Spleen (tissue), 11 donors: ENCODE measurements at regions not wholly inside any gene's neighbourhood (a gene's known extent, or its start where the extent isn't known, plus 50 kb on each side); places are given as distances from the start of the nearest gene placed in this dataset.

Experiments used
- DNase-seq: peaks from one replicate; pipeline ENCODE4 v3.0.0-alpha.2; 2020
- H3K27ac ChIP-seq, 8 donors: fragments of 200-600 bp; sonication (generic) in 7 of 8; 1 replicate in 4 of 8; 2 replicates in 4 of 8; pipeline versions ENCODE4 v1.5.0 to v1.8.0; 2016 to 2021; ENCODE audit warnings: inconsistent platforms in 4 of 8, mild to moderate bottlenecking in 4 of 8, moderate library complexity in 1 of 8
- H3K27me3 ChIP-seq, 7 donors: fragments of 200-600 bp; sonication (generic) in 6 of 7; replicated peaks in 1 of 7; 1 replicate in 4 of 7; 2 replicates in 3 of 7; pipeline versions ENCODE4 v1.5.0 to v1.8.0; 2016 to 2021; ENCODE audit warnings: inconsistent platforms in 3 of 7, mild to moderate bottlenecking in 1 of 7
- H3K36me3 ChIP-seq, 6 donors: fragments of 200-600 bp; sonication (generic) in 5 of 6; 1 replicate in 4 of 6; 2 replicates in 2 of 6; pipeline versions ENCODE4 v1.5.0 to v1.8.0; 2016 to 2021; ENCODE audit warnings: inconsistent platforms in 2 of 6
- H3K4me1 ChIP-seq, 6 donors: fragments of 200-600 bp; sonication (generic) in 5 of 6; 1 replicate in 3 of 6; 2 replicates in 3 of 6; pipeline versions ENCODE4 v1.5.0 to v1.8.0; 2016 to 2021; ENCODE audit warnings: inconsistent platforms in 3 of 6
- H3K4me3 ChIP-seq, 8 donors: fragments of 200-600 bp; sonication (generic) in 7 of 8; 1 replicate in 4 of 8; 2 replicates in 4 of 8; pipeline versions ENCODE4 v1.5.0 to v1.8.0; 2016 to 2021; ENCODE audit warnings: inconsistent platforms in 4 of 8, mild to moderate bottlenecking in 4 of 8, moderate library complexity in 2 of 8
- H3K9me3 ChIP-seq, 8 donors: fragments of 200-600 bp; sonication (generic) in 7 of 8; 1 replicate in 4 of 8; 2 replicates in 4 of 8; pipeline versions ENCODE4 v1.5.0 to v1.8.0; 2016 to 2021; ENCODE audit warnings: inconsistent platforms in 4 of 8
- POLR2A ChIP-seq, 3 donors: fragments of 450-650 bp; IDR thresholded peaks; one replicate each; pipeline ENCODE4 v1.5.1; 2017; ENCODE audit warnings: antibody characterized with exemption in 3 of 3, mild to moderate bottlenecking in 1 of 3
- POLR2AphosphoS5 ChIP-seq, 3 donors: sonication (generic); formaldehyde crosslinking; IDR thresholded peaks; one replicate each; pipeline ENCODE4 v1.5.1; 2017; ENCODE audit warnings: antibody characterized with exemption in 3 of 3
- WGBS, 5 donors: extraction: QIAGEN DNeasy Blood & Tissue Kit in 3 of 5; methylation state at CpG; one replicate each; pipeline versions ENCODE4 v1.1.5 to v1.1.7; 2013 to 2018; 5-methylcytosine and 5-hydroxymethylcytosine counted together
- intact Hi-C: fragments of 100-400 bp; cut with DNase I; formaldehyde crosslinking; loops from one replicate; pipeline ENCODE4 v1.15.0; 2023; ENCODE audit warnings: low total_unique reads
- TF ChIP-seq, protein P1 (sequence below), 11 experiments: fragments of 200-600 bp in 7 of 11; fragments of 450-650 bp in 4 of 11; sonication (generic) in 4 of 11; IDR thresholded peaks in 8 of 11; conservative IDR thresholded peaks in 3 of 11; 1 replicate in 7 of 11; 2 replicates in 4 of 11; pipeline versions ENCODE4 v1.4.0 to v1.8.0; 2016 to 2021; ENCODE audit warnings: antibody characterized with exemption in 11 of 11, inconsistent platforms in 4 of 11, mild to moderate bottlenecking in 1 of 11
- donor health status: healthy with polysubstance abuse.
- donor health status: DM: no; HTN: no; CAD: no; lungs with moderate emphysema.
- donor health status: DM: no; HTN: no; CAD: no.
- donor health status: Bipolar disorder and iron deficiency.
- donor health status: healthy.
- donor health status: DM: no; HTN: no; CAD: no.
- donor health status: DM: yes; HTN: yes; CAD: no.

DNA sequence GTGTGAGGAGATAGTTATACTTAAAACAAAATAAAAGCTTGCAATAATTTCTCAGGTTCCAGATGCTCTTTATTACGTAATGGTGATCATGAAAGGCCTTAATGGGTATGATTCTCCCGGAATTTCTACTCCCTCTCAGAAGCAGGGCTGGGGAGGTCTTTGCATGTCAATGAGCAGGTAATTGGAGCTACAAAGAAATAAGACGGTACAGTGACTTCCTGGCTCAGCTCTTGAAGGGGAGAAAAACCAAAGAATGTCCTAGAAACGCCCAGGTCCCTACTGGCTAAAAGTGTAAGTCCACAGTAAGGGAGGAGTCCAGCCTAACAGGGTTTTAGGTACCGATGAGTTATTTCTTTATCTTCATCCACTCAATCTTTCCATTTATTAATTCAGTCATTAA lies 390.9 kb downstream of the TMEM114 start:
- TF ChIP-seq POLR2A (IDR thresholded peaks at IDR 0.05): no peak
- intact Hi-C loops: no loop called here
- 48 to 60% (median 55%) methylated on average over 5 of the region's 5 CpGs for WGBS, 5 donors

DNA sequence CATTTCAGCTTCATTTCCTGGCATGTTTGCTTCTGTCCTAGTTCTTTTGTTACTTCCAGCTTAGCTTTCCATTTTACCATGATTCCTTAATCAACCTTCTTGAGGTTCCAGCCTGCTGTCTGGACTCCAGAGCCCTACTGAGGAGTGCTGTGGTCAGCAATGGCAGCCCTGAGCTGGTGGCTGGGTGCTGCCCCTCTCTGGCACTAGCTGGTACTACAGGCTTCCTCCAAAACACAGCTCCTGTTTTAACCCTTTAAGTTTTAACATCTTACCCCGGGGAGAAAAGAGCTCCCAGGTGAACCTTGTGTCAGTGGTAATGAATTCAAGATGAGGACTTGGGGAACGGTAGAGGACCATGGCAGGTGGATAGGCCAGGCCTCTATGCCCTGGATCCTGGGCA lies 395.5 kb downstream of the TMEM114 start:
- Histone ChIP-seq H3K4me3 (no peak overlapping the region), H3K27ac (no peak overlapping the region), H3K27me3 (no peaks in the 10 kb centered on the region), H3K9me3 (peaks cover 0 to 27% (median 3%) of the 10 kb centered on the region in 8 donors), H3K4me1 (no peaks in the 10 kb centered on the region), H3K36me3 (no peaks in the 10 kb centered on the region)
- no peak for TF ChIP-seq POLR2A (IDR thresholded peaks at IDR 0.05)
- TF ChIP-seq, protein P1, sequence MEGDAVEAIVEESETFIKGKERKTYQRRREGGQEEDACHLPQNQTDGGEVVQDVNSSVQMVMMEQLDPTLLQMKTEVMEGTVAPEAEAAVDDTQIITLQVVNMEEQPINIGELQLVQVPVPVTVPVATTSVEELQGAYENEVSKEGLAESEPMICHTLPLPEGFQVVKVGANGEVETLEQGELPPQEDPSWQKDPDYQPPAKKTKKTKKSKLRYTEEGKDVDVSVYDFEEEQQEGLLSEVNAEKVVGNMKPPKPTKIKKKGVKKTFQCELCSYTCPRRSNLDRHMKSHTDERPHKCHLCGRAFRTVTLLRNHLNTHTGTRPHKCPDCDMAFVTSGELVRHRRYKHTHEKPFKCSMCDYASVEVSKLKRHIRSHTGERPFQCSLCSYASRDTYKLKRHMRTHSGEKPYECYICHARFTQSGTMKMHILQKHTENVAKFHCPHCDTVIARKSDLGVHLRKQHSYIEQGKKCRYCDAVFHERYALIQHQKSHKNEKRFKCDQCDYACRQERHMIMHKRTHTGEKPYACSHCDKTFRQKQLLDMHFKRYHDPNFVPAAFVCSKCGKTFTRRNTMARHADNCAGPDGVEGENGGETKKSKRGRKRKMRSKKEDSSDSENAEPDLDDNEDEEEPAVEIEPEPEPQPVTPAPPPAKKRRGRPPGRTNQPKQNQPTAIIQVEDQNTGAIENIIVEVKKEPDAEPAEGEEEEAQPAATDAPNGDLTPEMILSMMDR (IDR thresholded peaks at IDR 0.05 in 8 of 11, conservative IDR thresholded peaks at IDR 0.05 in 3 of 11): no peak
- TF ChIP-seq POLR2AphosphoS5 (IDR thresholded peaks at IDR 0.05): no peak
- no peak for DNase-seq
- intact Hi-C loops: no loop called here
- 47 to 61% (median 58%) methylated on average over 2 of the region's 2 CpGs for WGBS, 5 donors

More for the DNA sequence above, 390.9 kb downstream of the TMEM114 start:
- no peaks in the 10 kb centered on the region for H3K36me3 ChIP-seq
- no peak overlapping the region for H3K27ac ChIP-seq
- H3K27me3 ChIP-seq: no peaks in the 10 kb centered on the region
- no peak for DNase-seq
- peaks cover 0 to 37% (median 16%) of the 10 kb centered on the region in 8 donors for H3K9me3 ChIP-seq
- H3K4me1 ChIP-seq: no peaks in the 10 kb centered on the region
- no peak overlapping the region for H3K4me3 ChIP-seq

DNA sequence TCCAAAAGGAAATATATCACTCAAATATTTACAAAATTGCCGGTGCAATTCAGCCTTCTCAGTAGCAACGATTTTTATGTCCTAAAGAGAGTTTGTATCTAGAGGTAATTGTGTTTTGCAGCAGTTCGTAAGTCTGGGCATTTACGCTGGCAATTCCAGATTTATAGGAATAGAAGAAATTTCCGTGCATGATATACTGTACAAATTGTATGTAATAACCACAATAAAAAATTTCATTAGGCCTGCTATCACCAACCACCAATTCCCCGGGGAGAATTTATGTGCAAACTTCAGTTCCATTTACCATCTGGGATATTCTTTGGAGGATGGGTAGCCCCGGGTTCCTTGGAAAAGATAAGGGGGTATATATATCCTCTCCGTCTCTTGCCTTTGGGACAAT lies 401.5 kb downstream of the TMEM114 start:
- intact Hi-C loops: no loop called here
- Histone ChIP-seq H3K36me3 (no peaks in the 10 kb centered on the region), H3K27ac (no peak overlapping the region), H3K4me1 (no peaks in the 10 kb centered on the region), H3K27me3 (no peaks in the 10 kb centered on the region), H3K4me3 (no peak overlapping the region), H3K9me3 (peaks cover 0 to 21% (median 4%) of the 10 kb centered on the region in 8 donors)
- WGBS, 5 donors: 79 to 86% (median 83%) methylated on average over 8 of the region's 8 CpGs
- TF ChIP-seq POLR2A (IDR thresholded peaks at IDR 0.05): no peak
- TF ChIP-seq POLR2AphosphoS5 (IDR thresholded peaks at IDR 0.05): no peak
- TF ChIP-seq, protein P1 (IDR thresholded peaks at IDR 0.05 in 8 of 11, conservative IDR thresholded peaks at IDR 0.05 in 3 of 11): no peak
- no peak for DNase-seq

- no peaks in the 10 kb centered on the region for H3K27me3 ChIP-seq
- H3K36me3 ChIP-seq: no peaks in the 10 kb centered on the region
- peaks cover 0 to 23% (median 7%) of the 10 kb centered on the region in 8 donors for H3K9me3 ChIP-seq
- 55 to 71% (median 60%) methylated on average over 5 of the region's 5 CpGs for WGBS, 5 donors
- no peak overlapping the region for H3K27ac ChIP-seq
- TF ChIP-seq POLR2A (IDR thresholded peaks at IDR 0.05) (no peak), POLR2AphosphoS5 (IDR thresholded peaks at IDR 0.05) (no peak)
- TF ChIP-seq, protein P1 (IDR thresholded peaks at IDR 0.05 in 8 of 11, conservative IDR thresholded peaks at IDR 0.05 in 3 of 11): no peak
- no peak overlapping the region for H3K4me3 ChIP-seq
- no peak for DNase-seq
- H3K4me1 ChIP-seq: no peaks in the 10 kb centered on the region
- intact Hi-C loops: no loop called here
These were observed 402.4 kb downstream of the TMEM114 start for GRCh38 chr16:8187782-8188372.
